Gastroesophageal sphincter (tissue), 3 donors: ENCODE measurements at regions not wholly inside any gene's neighbourhood (a gene's known extent, or its start where the extent isn't known, plus 50 kb on each side); places are given as distances from the start of the nearest gene placed in this dataset.

Source experiments
- EP300 ChIP-seq: sonication (generic); formaldehyde crosslinking; IDR thresholded peaks from one replicate; pipeline ENCODE4 v1.6.1; 2017; ENCODE audit warnings: antibody characterized with exemption, mild to moderate bottlenecking
- POLR2A ChIP-seq, 2 donors: fragments of 450-650 bp; IDR thresholded peaks; one replicate each; pipeline ENCODE4 v1.6.1; 2017; ENCODE audit warnings: antibody characterized with exemption in 2 of 2, mild to moderate bottlenecking in 2 of 2, moderate library complexity in 1 of 2
- POLR2AphosphoS5 ChIP-seq: sonication (generic); formaldehyde crosslinking; IDR thresholded peaks from one replicate; pipeline ENCODE4 v1.6.1; 2017; ENCODE audit warnings: antibody characterized with exemption
- TF ChIP-seq, protein P1 (sequence below), 4 experiments: fragments of 200-600 bp in 2 of 4; fragments of 450-650 bp in 2 of 4; sonication (generic) in 1 of 4; IDR thresholded peaks; one replicate each; pipeline ENCODE4 v1.5.1; 2017 to 2019; ENCODE audit warnings: antibody characterized with exemption in 4 of 4, mild to moderate bottlenecking in 2 of 4, moderate library complexity in 2 of 4

DNA sequence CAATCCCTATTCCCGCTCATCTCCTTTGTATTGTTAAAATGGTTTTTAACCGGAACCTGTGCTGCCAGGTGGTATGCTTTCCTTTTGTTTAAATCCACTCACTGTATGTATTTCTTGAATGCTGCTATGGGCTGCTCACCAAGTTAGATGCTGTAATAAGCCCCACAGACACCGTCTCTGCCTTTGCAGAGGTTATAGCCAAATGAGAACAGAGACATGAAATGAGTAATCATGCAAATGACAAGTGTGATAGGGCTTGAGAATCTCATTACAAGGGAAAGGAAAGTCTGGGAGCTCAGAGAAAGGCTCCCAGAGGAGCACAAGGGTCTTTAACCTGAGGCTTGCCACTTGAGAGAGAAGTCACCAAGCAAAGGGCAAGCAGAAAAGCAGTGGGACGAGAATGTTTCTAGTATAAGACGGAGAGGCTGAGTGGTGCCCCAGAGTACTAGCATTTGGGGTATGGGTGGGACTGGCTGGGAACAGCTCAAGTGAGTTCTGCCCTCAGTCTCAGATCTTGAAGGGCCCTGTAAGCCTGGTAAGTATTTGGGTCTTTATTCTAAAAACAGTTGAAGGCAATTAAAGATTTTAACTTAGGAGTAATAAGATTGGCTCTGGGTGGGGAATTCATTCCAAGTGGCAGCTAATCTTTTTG is 110.8 kb upstream of the H2AZ1 start:
- no peak for TF ChIP-seq POLR2A (IDR thresholded peaks at IDR 0.05)
- TF ChIP-seq EP300, result no peak
- TF ChIP-seq, protein P1, sequence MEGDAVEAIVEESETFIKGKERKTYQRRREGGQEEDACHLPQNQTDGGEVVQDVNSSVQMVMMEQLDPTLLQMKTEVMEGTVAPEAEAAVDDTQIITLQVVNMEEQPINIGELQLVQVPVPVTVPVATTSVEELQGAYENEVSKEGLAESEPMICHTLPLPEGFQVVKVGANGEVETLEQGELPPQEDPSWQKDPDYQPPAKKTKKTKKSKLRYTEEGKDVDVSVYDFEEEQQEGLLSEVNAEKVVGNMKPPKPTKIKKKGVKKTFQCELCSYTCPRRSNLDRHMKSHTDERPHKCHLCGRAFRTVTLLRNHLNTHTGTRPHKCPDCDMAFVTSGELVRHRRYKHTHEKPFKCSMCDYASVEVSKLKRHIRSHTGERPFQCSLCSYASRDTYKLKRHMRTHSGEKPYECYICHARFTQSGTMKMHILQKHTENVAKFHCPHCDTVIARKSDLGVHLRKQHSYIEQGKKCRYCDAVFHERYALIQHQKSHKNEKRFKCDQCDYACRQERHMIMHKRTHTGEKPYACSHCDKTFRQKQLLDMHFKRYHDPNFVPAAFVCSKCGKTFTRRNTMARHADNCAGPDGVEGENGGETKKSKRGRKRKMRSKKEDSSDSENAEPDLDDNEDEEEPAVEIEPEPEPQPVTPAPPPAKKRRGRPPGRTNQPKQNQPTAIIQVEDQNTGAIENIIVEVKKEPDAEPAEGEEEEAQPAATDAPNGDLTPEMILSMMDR (IDR thresholded peaks at IDR 0.05), result no peak
- TF ChIP-seq POLR2AphosphoS5, result no peak
